GM23338 (cell line): ENCODE measurements at regions not wholly inside any gene's neighbourhood (a gene's known extent, or its start where the extent isn't known, plus 50 kb on each side); places are given as distances from the start of the nearest gene placed in this dataset.

Source experiments
- ATAC-seq: fragments of 200-7000 bp; cut with Tn5 transposase; 3 replicates; pipeline ENCODE4 v1.9.1; 2020
- DNase-seq: peaks from one replicate; pipeline ENCODE4 v3.0.0-alpha.2; 2015; ENCODE audit warnings: low spot score
- H2AFZ ChIP-seq: fragments of 200-600 bp; sonication (generic); 2 replicates; pipeline ENCODE4 v1.8.0; 2016; ENCODE audit warnings: antibody characterized with exemption, mild to moderate bottlenecking, moderate library complexity
- H3F3A ChIP-seq: fragments of 200-600 bp; sonication (generic); replicated peaks from 2 replicates; pipeline ENCODE4 v1.8.0; 2017; ENCODE audit warnings: antibody characterized with exemption, mixed run types, low read depth
- H3K27ac ChIP-seq: fragments of 200-600 bp; sonication (generic); 2 replicates; pipeline ENCODE4 v1.6.1; 2016; ENCODE audit warnings: low read depth
- H3K27me3 ChIP-seq: fragments of 200-600 bp; sonication (generic); 2 replicates; pipeline ENCODE4 v1.8.0; 2016; ENCODE audit warnings: mild to moderate bottlenecking, mixed run types, moderate library complexity; ENCODE audit not compliant: insufficient read depth
- H3K36me3 ChIP-seq: fragments of 200-600 bp; sonication (generic); 2 replicates; pipeline ENCODE4 v1.8.0; 2016; ENCODE audit warnings: mild to moderate bottlenecking; ENCODE audit not compliant: insufficient read depth
- H3K4me1 ChIP-seq: fragments of 200-600 bp; sonication (generic); 2 replicates; pipeline ENCODE4 v1.8.0; 2016; ENCODE audit warnings: mild to moderate bottlenecking, moderate library complexity; ENCODE audit not compliant: insufficient read depth
- H3K4me2 ChIP-seq: fragments of 200-600 bp; sonication (generic); 2 replicates; pipeline ENCODE4 v1.7.1; 2017; ENCODE audit warnings: mixed run types
- H3K4me3 ChIP-seq: fragments of 200-600 bp; sonication (generic); 2 replicates; pipeline ENCODE4 v1.6.1; 2016; ENCODE audit warnings: mixed run types
- H3K79me2 ChIP-seq: fragments of 200-600 bp; sonication (generic); replicated peaks from 2 replicates; pipeline ENCODE4 v1.8.0; 2017; ENCODE audit warnings: mild to moderate bottlenecking; ENCODE audit not compliant: insufficient read depth
- H3K9me2 ChIP-seq: fragments of 200-600 bp; sonication (generic); 2 replicates; pipeline ENCODE4 v1.8.0; 2017; ENCODE audit not compliant: insufficient read depth
- H4K20me1 ChIP-seq: fragments of 200-600 bp; sonication (generic); replicated peaks from 2 replicates; pipeline ENCODE4 v1.8.0; 2017; ENCODE audit warnings: mild to moderate bottlenecking; ENCODE audit not compliant: insufficient read depth
- H3K27ac Mint-ChIP-seq: 2 replicates; pipeline ENCODE4 v1.8.0; 2020; ENCODE audit warnings: inconsistent platforms, mild to moderate bottlenecking, moderate library complexity, mixed read lengths
- H3K27me3 Mint-ChIP-seq: 3 replicates; pipeline ENCODE4 v1.8.0; 2022; ENCODE audit warnings: low read depth, mild to moderate bottlenecking, moderate library complexity, mixed read lengths, inconsistent platforms; ENCODE audit not compliant: insufficient read depth, poor library complexity
- H3K36me3 Mint-ChIP-seq: 3 replicates; pipeline ENCODE4 v1.8.0; 2021; ENCODE audit warnings: low read depth, mild to moderate bottlenecking, inconsistent platforms, moderate library complexity, mixed read lengths
- H3K4me1 Mint-ChIP-seq: 3 replicates; pipeline ENCODE4 v1.8.0; 2020; ENCODE audit warnings: mild to moderate bottlenecking, inconsistent platforms, mixed read lengths
- H3K4me3 Mint-ChIP-seq: 3 replicates; pipeline ENCODE4 v1.8.0; 2021; ENCODE audit warnings: moderate library complexity, mild to moderate bottlenecking, inconsistent platforms, mixed read lengths
- H3K9me3 Mint-ChIP-seq: 3 replicates; pipeline ENCODE4 v1.8.0; 2020; ENCODE audit warnings: moderate library complexity, mild to moderate bottlenecking, inconsistent platforms, mixed read lengths
- CREB1 ChIP-seq: fragments of 250-450 bp; sonication (Bioruptor Pico); IDR thresholded peaks from 2 replicates; pipeline ENCODE4 v1.5.0; 2020; ENCODE audit warnings: low read depth, mild to moderate bottlenecking, moderate library complexity
- CTCF ChIP-seq, 2 experiments: fragments of 200-600 bp in 1 of 2; sonication (generic) in 1 of 2; conservative IDR thresholded peaks; 2 replicates each; pipeline versions ENCODE4 v1.5.1 to v1.6.1; 2016 to 2017; ENCODE audit warnings: antibody characterized with exemption in 2 of 2, low read depth in 2 of 2, mild to moderate bottlenecking in 2 of 2, moderate library complexity in 1 of 2
- ETS1 ChIP-seq: IDR thresholded peaks from 2 replicates; pipeline ENCODE4 v1.6.1; 2016; ENCODE audit warnings: antibody characterized with exemption
- EZH2 ChIP-seq: fragments of 200-600 bp; sonication (generic); IDR thresholded peaks from one replicate; pipeline ENCODE4 v1.8.0; 2017; ENCODE audit warnings: antibody characterized with exemption, mild to moderate bottlenecking, low read depth; ENCODE audit not compliant: unreplicated experiment
- JUNB ChIP-seq: IDR thresholded peaks from one replicate; pipeline ENCODE4 v1.6.1; 2016; ENCODE audit warnings: antibody characterized with exemption; ENCODE audit not compliant: unreplicated experiment
- NANOG ChIP-seq: IDR thresholded peaks from 2 replicates; pipeline ENCODE4 v1.6.1; 2016; ENCODE audit warnings: antibody characterized with exemption, borderline replicate concordance
- POLR2AphosphoS5 ChIP-seq: IDR thresholded peaks from 2 replicates; pipeline ENCODE4 v1.6.1; 2016; ENCODE audit warnings: antibody characterized with exemption, low read depth
- REST ChIP-seq: IDR thresholded peaks from one replicate; pipeline ENCODE4 v1.6.1; 2018; ENCODE audit warnings: antibody characterized with exemption; ENCODE audit not compliant: unreplicated experiment
- ZNF114 ChIP-seq: fragments of 250-450 bp; sonication (Bioruptor Pico); IDR thresholded peaks from 2 replicates; pipeline ENCODE4 v1.5.0; 2020; ENCODE audit warnings: mild to moderate bottlenecking, moderate library complexity
- TF ChIP-seq, protein P1 (sequence below): fragments of 250-450 bp; sonication (Bioruptor Pico); IDR thresholded peaks from 2 replicates; pipeline ENCODE4 v1.5.0; 2020; ENCODE audit warnings: mild to moderate bottlenecking, moderate library complexity

DNA sequence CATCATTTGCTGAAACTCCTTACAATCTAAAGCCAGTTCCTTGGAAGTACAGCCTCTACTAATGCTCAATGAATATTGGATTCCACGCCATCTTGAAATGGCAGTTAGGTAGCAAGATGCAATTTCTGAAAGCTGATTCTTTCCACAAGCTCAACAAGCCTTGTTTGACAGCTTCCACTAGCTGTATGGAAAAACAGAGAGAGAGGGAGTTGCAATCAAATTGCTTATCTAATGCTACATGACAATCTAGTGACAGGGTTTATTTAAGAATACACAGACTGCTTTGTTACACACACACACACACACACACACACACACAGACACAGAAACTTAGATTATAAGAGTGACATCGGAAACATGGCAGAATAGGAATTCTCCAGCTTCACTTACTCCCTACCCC, 288.4 kb upstream of the DEPDC1 start:
- ATAC-seq (no peak), DNase-seq (no peak)
- TF ChIP-seq NANOG: no peak
- TF ChIP-seq, protein P1, sequence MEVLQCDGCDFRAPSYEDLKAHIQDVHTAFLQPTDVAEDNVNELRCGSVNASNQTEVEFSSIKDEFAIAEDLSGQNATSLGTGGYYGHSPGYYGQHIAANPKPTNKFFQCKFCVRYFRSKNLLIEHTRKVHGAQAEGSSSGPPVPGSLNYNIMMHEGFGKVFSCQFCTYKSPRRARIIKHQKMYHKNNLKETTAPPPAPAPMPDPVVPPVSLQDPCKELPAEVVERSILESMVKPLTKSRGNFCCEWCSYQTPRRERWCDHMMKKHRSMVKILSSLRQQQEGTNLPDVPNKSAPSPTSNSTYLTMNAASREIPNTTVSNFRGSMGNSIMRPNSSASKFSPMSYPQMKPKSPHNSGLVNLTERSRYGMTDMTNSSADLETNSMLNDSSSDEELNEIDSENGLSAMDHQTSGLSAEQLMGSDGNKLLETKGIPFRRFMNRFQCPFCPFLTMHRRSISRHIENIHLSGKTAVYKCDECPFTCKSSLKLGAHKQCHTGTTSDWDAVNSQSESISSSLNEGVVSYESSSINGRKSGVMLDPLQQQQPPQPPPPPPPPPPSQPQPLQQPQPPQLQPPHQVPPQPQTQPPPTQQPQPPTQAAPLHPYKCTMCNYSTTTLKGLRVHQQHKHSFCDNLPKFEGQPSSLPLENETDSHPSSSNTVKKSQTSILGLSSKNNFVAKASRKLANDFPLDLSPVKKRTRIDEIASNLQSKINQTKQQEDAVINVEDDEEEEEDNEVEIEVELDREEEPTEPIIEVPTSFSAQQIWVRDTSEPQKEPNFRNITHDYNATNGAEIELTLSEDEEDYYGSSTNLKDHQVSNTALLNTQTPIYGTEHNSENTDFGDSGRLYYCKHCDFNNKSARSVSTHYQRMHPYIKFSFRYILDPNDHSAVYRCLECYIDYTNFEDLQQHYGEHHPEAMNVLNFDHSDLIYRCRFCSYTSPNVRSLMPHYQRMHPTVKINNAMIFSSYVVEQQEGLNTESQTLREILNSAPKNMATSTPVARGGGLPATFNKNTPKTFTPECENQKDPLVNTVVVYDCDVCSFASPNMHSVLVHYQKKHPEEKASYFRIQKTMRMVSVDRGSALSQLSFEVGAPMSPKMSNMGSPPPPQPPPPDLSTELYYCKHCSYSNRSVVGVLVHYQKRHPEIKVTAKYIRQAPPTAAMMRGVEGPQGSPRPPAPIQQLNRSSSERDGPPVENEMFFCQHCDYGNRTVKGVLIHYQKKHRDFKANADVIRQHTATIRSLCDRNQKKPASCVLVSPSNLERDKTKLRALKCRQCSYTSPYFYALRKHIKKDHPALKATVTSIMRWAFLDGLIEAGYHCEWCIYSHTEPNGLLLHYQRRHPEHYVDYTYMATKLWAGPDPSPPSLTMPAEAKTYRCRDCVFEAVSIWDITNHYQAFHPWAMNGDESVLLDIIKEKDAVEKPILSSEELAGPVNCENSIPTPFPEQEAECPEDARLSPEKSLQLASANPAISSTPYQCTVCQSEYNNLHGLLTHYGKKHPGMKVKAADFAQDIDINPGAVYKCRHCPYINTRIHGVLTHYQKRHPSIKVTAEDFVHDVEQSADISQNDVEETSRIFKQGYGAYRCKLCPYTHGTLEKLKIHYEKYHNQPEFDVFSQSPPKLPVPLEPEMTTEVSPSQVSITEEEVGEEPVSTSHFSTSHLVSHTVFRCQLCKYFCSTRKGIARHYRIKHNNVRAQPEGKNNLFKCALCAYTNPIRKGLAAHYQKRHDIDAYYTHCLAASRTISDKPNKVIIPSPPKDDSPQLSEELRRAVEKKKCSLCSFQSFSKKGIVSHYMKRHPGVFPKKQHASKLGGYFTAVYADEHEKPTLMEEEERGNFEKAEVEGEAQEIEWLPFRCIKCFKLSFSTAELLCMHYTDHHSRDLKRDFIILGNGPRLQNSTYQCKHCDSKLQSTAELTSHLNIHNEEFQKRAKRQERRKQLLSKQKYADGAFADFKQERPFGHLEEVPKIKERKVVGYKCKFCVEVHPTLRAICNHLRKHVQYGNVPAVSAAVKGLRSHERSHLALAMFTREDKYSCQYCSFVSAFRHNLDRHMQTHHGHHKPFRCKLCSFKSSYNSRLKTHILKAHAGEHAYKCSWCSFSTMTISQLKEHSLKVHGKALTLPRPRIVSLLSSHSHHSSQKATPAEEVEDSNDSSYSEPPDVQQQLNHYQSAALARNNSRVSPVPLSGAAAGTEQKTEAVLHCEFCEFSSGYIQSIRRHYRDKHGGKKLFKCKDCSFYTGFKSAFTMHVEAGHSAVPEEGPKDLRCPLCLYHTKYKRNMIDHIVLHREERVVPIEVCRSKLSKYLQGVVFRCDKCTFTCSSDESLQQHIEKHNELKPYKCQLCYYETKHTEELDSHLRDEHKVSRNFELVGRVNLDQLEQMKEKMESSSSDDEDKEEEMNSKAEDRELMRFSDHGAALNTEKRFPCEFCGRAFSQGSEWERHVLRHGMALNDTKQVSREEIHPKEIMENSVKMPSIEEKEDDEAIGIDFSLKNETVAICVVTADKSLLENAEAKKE (CRISPR knock-in tag): no peak
- Mint-ChIP-seq H3K36me3 (peaks cover 2% of the 10 kb centered on the region; the same call in 2 of the 3 replicates), H3K4me1 (no peaks in the 10 kb centered on the region), H3K4me3 (no peak overlapping the region), H3K9me3 (peaks cover 5% of the 10 kb centered on the region; the same call in 2 of the 3 replicates), H3K27me3 (peaks cover 4% of the 10 kb centered on the region), H3K27ac (no peak overlapping the region)
- H3F3A ChIP-seq: no peaks in the 10 kb centered on the region
- H3K4me1 ChIP-seq: no peaks in the 10 kb centered on the region
- no peaks in the 10 kb centered on the region for H3K79me2 ChIP-seq
- H3K36me3 ChIP-seq: no peaks in the 10 kb centered on the region
- no peak overlapping the region for H3K27ac ChIP-seq
- H2AFZ ChIP-seq: no peak overlapping the region
- no peak overlapping the region for H3K4me2 ChIP-seq
- no peaks in the 10 kb centered on the region for H3K27me3 ChIP-seq
- no peak overlapping the region for H3K4me3 ChIP-seq
- H3K9me2 ChIP-seq: peaks cover 9% of the 10 kb centered on the region
- H4K20me1 ChIP-seq: no peaks in the 10 kb centered on the region

GRCh38 chr1:68788762-68789161, 291.9 kb upstream of the DEPDC1 start:
- Mint-ChIP-seq H3K9me3 (no peaks in the 10 kb centered on the region), H3K27ac (no peak overlapping the region)
- TF ChIP-seq NANOG (no peak), POLR2AphosphoS5 (no peak), ZNF114 (CRISPR knock-in tag) (no peak), EZH2 (no peak), CTCF (conservative IDR thresholded peaks at IDR 0.05; ENCODE audit: low read depth in 2 of 2) (no peak), JUNB (no peak), CREB1 (no peak), REST (no peak), ETS1 (no peak)

More at GRCh38 chr1:68788762-68789161, 291.9 kb upstream of the DEPDC1 start:
- Histone ChIP-seq H4K20me1 (no peaks in the 10 kb centered on the region), H3K9me2 (peaks cover 16% of the 10 kb centered on the region), H2AFZ (no peak overlapping the region), H3K36me3 (no peaks in the 10 kb centered on the region), H3K4me2 (no peak overlapping the region), H3K79me2 (no peaks in the 10 kb centered on the region), H3K27me3 (no peaks in the 10 kb centered on the region), H3K4me3 (no peak overlapping the region), H3K27ac (no peak overlapping the region), H3F3A (no peaks in the 10 kb centered on the region), H3K4me1 (no peaks in the 10 kb centered on the region)
- Mint-ChIP-seq H3K4me1 (no peaks in the 10 kb centered on the region), H3K4me3 (no peak overlapping the region), H3K36me3 (no peaks in the 10 kb centered on the region), H3K27me3 (no peaks in the 10 kb centered on the region)
- ATAC-seq (no peak), DNase-seq (no peak)
